SK-N-SH treated with all-trans-retinoic acid at 6 μM for 48 hours (cell line): ENCODE measurements at regions not wholly inside any gene's neighbourhood (a gene's known extent, or its start where the extent isn't known, plus 50 kb on each side); places are given as distances from the start of the nearest gene placed in this dataset.

Source experiments
- ARNTL ChIP-seq: fragments of 450-650 bp; formaldehyde crosslinking; IDR thresholded peaks from 2 replicates; pipeline ENCODE4 v1.5.0; 2020; ENCODE audit warnings: low read depth, mild to moderate bottlenecking, moderate library complexity, borderline replicate concordance
- CREB5 ChIP-seq: fragments of 250-450 bp; sonication (Bioruptor Pico); IDR thresholded peaks from 2 replicates; pipeline ENCODE4 v1.5.1; 2020; ENCODE audit warnings: low read depth, mild to moderate bottlenecking, moderate library complexity
- CSRNP3 ChIP-seq: fragments of 250-450 bp; sonication (Bioruptor Pico); IDR thresholded peaks from 2 replicates; pipeline ENCODE4 v1.5.1; 2021; ENCODE audit warnings: mild to moderate bottlenecking, moderate library complexity
- ESRRG ChIP-seq: fragments of 250-450 bp; sonication (Bioruptor Pico); IDR thresholded peaks from 2 replicates; pipeline ENCODE4 v1.6.1; 2021; ENCODE audit warnings: mild to moderate bottlenecking
- GLIS3 ChIP-seq: fragments of 250-450 bp; sonication (Bioruptor Pico); IDR thresholded peaks from 2 replicates; pipeline ENCODE4 v1.5.0; 2020; ENCODE audit warnings: mild to moderate bottlenecking, moderate library complexity
- ZFP3 ChIP-seq: fragments of 250-450 bp; sonication (Bioruptor Pico); IDR thresholded peaks from 2 replicates; pipeline ENCODE4 v1.5.0; 2020; ENCODE audit warnings: mild to moderate bottlenecking, moderate library complexity
- ZNF8 ChIP-seq: fragments of 450-650 bp; formaldehyde crosslinking; IDR thresholded peaks from 2 replicates; pipeline ENCODE4 v1.5.0; 2020; ENCODE audit warnings: mild to moderate bottlenecking, moderate library complexity

DNA sequence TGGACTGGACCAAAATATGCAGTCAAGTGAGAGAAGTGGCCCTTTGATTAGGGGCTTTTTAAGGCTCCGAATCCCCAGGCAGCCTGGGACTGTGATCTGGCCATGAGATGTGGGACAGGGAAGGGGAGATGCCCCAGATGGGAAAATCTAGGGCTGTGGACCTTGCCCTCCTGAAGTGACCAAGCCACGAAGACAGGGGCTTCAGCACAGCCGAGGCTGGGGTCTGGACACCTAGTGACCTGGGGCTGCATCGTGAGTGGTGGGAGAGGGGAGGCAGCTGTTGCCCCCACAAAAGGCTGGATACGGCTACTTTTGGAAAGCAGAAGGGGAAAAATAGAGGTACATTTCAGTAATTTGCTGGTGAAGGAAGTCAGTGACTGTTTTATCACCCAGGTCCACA lies 139.5 kb upstream of the SLC24A3 start:
- no peak for TF ChIP-seq ZNF8 (CRISPR knock-in tag)
- TF ChIP-seq CSRNP3 (CRISPR knock-in tag), result no peak
- TF ChIP-seq ARNTL (CRISPR knock-in tag), result no peak
- TF ChIP-seq GLIS3, result no peak
- TF ChIP-seq CREB5, result no peak
- TF ChIP-seq ESRRG, result no peak
- no peak for TF ChIP-seq ZFP3 (CRISPR knock-in tag)
